Dendritic cell treated with granulocyte-macrophage colony-stimulating factor and Interleukin-4, amounts not matched to agents 40 ng/mL and 50 ng/mL, for 4 days (primary cell): ENCODE measurements at regions not wholly inside any gene's neighbourhood (a gene's known extent, or its start where the extent isn't known, plus 50 kb on each side); places are given as distances from the start of the nearest gene placed in this dataset.

Experiments used
- H3K27ac Mint-ChIP-seq: one replicate; pipeline ENCODE4 v1.8.0; 2022; ENCODE audit warnings: mild to moderate bottlenecking, mixed read lengths
- H3K27me3 Mint-ChIP-seq: one replicate; pipeline ENCODE4 v1.8.0; 2022; ENCODE audit warnings: mild to moderate bottlenecking, mixed read lengths
- H3K36me3 Mint-ChIP-seq: one replicate; pipeline ENCODE4 v1.8.0; 2022; ENCODE audit warnings: low read depth, mixed read lengths
- H3K4me1 Mint-ChIP-seq: one replicate; pipeline ENCODE4 v1.8.0; 2022; ENCODE audit warnings: low read depth, mixed read lengths
- H3K4me3 Mint-ChIP-seq: one replicate; pipeline ENCODE4 v1.8.0; 2022; ENCODE audit warnings: mild to moderate bottlenecking, moderate library complexity, mixed read lengths
- H3K9me3 Mint-ChIP-seq: one replicate; pipeline ENCODE4 v1.8.0; 2022; ENCODE audit warnings: mixed read lengths
- intact Hi-C: fragments of 100-400 bp; cut with micrococcal nuclease; formaldehyde crosslinking; loops from one replicate; pipeline ENCODE4 v1.15.0; 2022

GRCh38 chr20:39916236-39916765 is 772.7 kb downstream of the MAFB start:
- intact Hi-C loops = no loop called here
- H3K27me3 Mint-ChIP-seq = peaks cover 11% of the 10 kb centered on the region
- H3K36me3 Mint-ChIP-seq = no peaks in the 10 kb centered on the region
- no peak overlapping the region for H3K4me3 Mint-ChIP-seq
- H3K9me3 Mint-ChIP-seq = no peaks in the 10 kb centered on the region
- no peak overlapping the region for H3K27ac Mint-ChIP-seq
- no peaks in the 10 kb centered on the region for H3K4me1 Mint-ChIP-seq

- intact Hi-C loops = no loop called here
- H3K36me3 Mint-ChIP-seq = no peaks in the 10 kb centered on the region
- H3K27ac Mint-ChIP-seq = no peak overlapping the region
- no peak overlapping the region for H3K4me3 Mint-ChIP-seq
- peaks cover 16% of the 10 kb centered on the region for H3K9me3 Mint-ChIP-seq
- peaks cover 8% of the 10 kb centered on the region for H3K27me3 Mint-ChIP-seq
- H3K4me1 Mint-ChIP-seq = peaks cover 19% of the 10 kb centered on the region
Observed at GRCh38 chr20:39913274-39913673, 775.8 kb downstream of the MAFB start.

GRCh38 chr20:39911497-39911896 is 777.5 kb downstream of the MAFB start:
- H3K27ac Mint-ChIP-seq = no peak overlapping the region
- H3K36me3 Mint-ChIP-seq = no peaks in the 10 kb centered on the region
- H3K27me3 Mint-ChIP-seq = peaks cover 4% of the 10 kb centered on the region
- intact Hi-C loops = no loop called here
- peaks cover 20% of the 10 kb centered on the region for H3K9me3 Mint-ChIP-seq
- H3K4me1 Mint-ChIP-seq = peaks cover 29% of the 10 kb centered on the region
- no peak overlapping the region for H3K4me3 Mint-ChIP-seq

- Mint-ChIP-seq H3K36me3 (no peaks in the 10 kb centered on the region), H3K4me1 (peaks cover 33% of the 10 kb centered on the region), H3K4me3 (no peak overlapping the region), H3K27me3 (peaks cover 8% of the 10 kb centered on the region), H3K9me3 (peaks cover 25% of the 10 kb centered on the region), H3K27ac (peak overlapping the region; percentile 10)
- intact Hi-C loops = no loop called here
Observed at GRCh38 chr20:39910536-39910935, 778.5 kb downstream of the MAFB start.

GRCh38 chr20:39909447-39909846 is 779.6 kb downstream of the MAFB start:
- intact Hi-C loops = no loop called here
- Mint-ChIP-seq H3K4me3 (no peak overlapping the region), H3K4me1 (peaks cover 33% of the 10 kb centered on the region), H3K9me3 (peaks cover 25% of the 10 kb centered on the region), H3K27ac (peak overlapping the region; percentile 10), H3K36me3 (no peaks in the 10 kb centered on the region), H3K27me3 (peaks cover 6% of the 10 kb centered on the region)

GRCh38 chr20:39904476-39905112 is 784.4 kb downstream of the MAFB start:
- Mint-ChIP-seq H3K27me3 (peaks cover 15% of the 10 kb centered on the region), H3K36me3 (no peaks in the 10 kb centered on the region), H3K4me1 (peaks cover 23% of the 10 kb centered on the region), H3K4me3 (no peak overlapping the region), H3K27ac (no peak overlapping the region), H3K9me3 (peaks cover 25% of the 10 kb centered on the region)
- intact Hi-C loops = no loop called here

GRCh38 chr20:39903806-39904465 is 785.1 kb downstream of the MAFB start:
- H3K27ac Mint-ChIP-seq = no peak overlapping the region
- intact Hi-C loops = no loop called here

GRCh38 chr20:39899881-39900280 is 789.2 kb downstream of the MAFB start:
- Mint-ChIP-seq H3K36me3 (no peaks in the 10 kb centered on the region), H3K9me3 (peaks cover 9% of the 10 kb centered on the region), H3K27ac (no peak overlapping the region), H3K4me1 (peaks cover 5% of the 10 kb centered on the region), H3K27me3 (peaks cover 17% of the 10 kb centered on the region), H3K4me3 (no peak overlapping the region)
- intact Hi-C loops = no loop called here

More at GRCh38 chr20:39903806-39904465, 785.1 kb downstream of the MAFB start:
- no peaks in the 10 kb centered on the region for H3K36me3 Mint-ChIP-seq
- peaks cover 16% of the 10 kb centered on the region for H3K4me1 Mint-ChIP-seq
- H3K9me3 Mint-ChIP-seq = peaks cover 19% of the 10 kb centered on the region
- H3K27me3 Mint-ChIP-seq = peaks cover 15% of the 10 kb centered on the region
- H3K4me3 Mint-ChIP-seq = no peak overlapping the region

- intact Hi-C loops = no loop called here
- peaks cover 9% of the 10 kb centered on the region for H3K9me3 Mint-ChIP-seq
- H3K4me1 Mint-ChIP-seq = peaks cover 5% of the 10 kb centered on the region
- no peaks in the 10 kb centered on the region for H3K36me3 Mint-ChIP-seq
- H3K27me3 Mint-ChIP-seq = peaks cover 12% of the 10 kb centered on the region
- no peak overlapping the region for H3K27ac Mint-ChIP-seq
- no peak overlapping the region for H3K4me3 Mint-ChIP-seq
Observed at GRCh38 chr20:39898467-39898852, 790.6 kb downstream of the MAFB start.

- intact Hi-C loops = no loop called here
- peaks cover 12% of the 10 kb centered on the region for H3K27me3 Mint-ChIP-seq
- H3K4me3 Mint-ChIP-seq = no peak overlapping the region
- no peak overlapping the region for H3K27ac Mint-ChIP-seq
- no peaks in the 10 kb centered on the region for H3K36me3 Mint-ChIP-seq
- H3K4me1 Mint-ChIP-seq = peaks cover 5% of the 10 kb centered on the region
- H3K9me3 Mint-ChIP-seq = peaks cover 9% of the 10 kb centered on the region
Observed at GRCh38 chr20:39897781-39898466, 791.1 kb downstream of the MAFB start.

GRCh38 chr20:39897058-39897457 is 792.0 kb downstream of the MAFB start:
- Mint-ChIP-seq H3K27me3 (peaks cover 12% of the 10 kb centered on the region), H3K36me3 (no peaks in the 10 kb centered on the region), H3K9me3 (peaks cover 8% of the 10 kb centered on the region), H3K27ac (no peak overlapping the region), H3K4me3 (no peak overlapping the region), H3K4me1 (peaks cover 5% of the 10 kb centered on the region)
- intact Hi-C loops = no loop called here

- Mint-ChIP-seq H3K9me3 (no peaks in the 10 kb centered on the region), H3K27me3 (peaks cover 8% of the 10 kb centered on the region), H3K27ac (no peak overlapping the region)
Observed at GRCh38 chr20:39894067-39894466, 795.0 kb downstream of the MAFB start.

GRCh38 chr20:39893003-39893685 is 795.9 kb downstream of the MAFB start:
- H3K27me3 Mint-ChIP-seq = peaks cover 6% of the 10 kb centered on the region
- H3K4me1 Mint-ChIP-seq = peaks cover 5% of the 10 kb centered on the region
- H3K36me3 Mint-ChIP-seq = no peaks in the 10 kb centered on the region
- no peak overlapping the region for H3K4me3 Mint-ChIP-seq
- H3K27ac Mint-ChIP-seq = no peak overlapping the region
- intact Hi-C loops = no loop called here
- H3K9me3 Mint-ChIP-seq = no peaks in the 10 kb centered on the region

More at GRCh38 chr20:39894067-39894466, 795.0 kb downstream of the MAFB start:
- Mint-ChIP-seq H3K4me3 (no peak overlapping the region), H3K4me1 (peaks cover 5% of the 10 kb centered on the region), H3K36me3 (no peaks in the 10 kb centered on the region)
- intact Hi-C loops = no loop called here

GRCh38 chr20:39890697-39891096 is 798.3 kb downstream of the MAFB start:
- peaks cover 5% of the 10 kb centered on the region for H3K27me3 Mint-ChIP-seq
- intact Hi-C loops = no loop called here
- no peak overlapping the region for H3K27ac Mint-ChIP-seq
- H3K4me3 Mint-ChIP-seq = no peak overlapping the region
- H3K4me1 Mint-ChIP-seq = peaks cover 29% of the 10 kb centered on the region
- H3K36me3 Mint-ChIP-seq = no peaks in the 10 kb centered on the region
- no peaks in the 10 kb centered on the region for H3K9me3 Mint-ChIP-seq
